Vagina (tissue), 2 donors: ENCODE measurements at regions not wholly inside any gene's neighbourhood (a gene's known extent, or its start where the extent isn't known, plus 50 kb on each side); places are given as distances from the start of the nearest gene placed in this dataset.

ENCODE experiments used
- POLR2A ChIP-seq, 2 donors: fragments of 450-650 bp; IDR thresholded peaks; one replicate each; pipeline ENCODE4 v1.6.1; 2017; ENCODE audit warnings: antibody characterized with exemption in 2 of 2, mild to moderate bottlenecking in 2 of 2, moderate library complexity in 2 of 2
- POLR2AphosphoS5 ChIP-seq, 2 donors: sonication (generic); formaldehyde crosslinking; IDR thresholded peaks; one replicate each; pipeline ENCODE4 v1.9.0; 2017; ENCODE audit warnings: antibody characterized with exemption in 2 of 2, mild to moderate bottlenecking in 2 of 2, low read depth in 1 of 2; ENCODE audit not compliant: insufficient read depth in 1 of 2
- TF ChIP-seq, protein P1 (sequence below), 3 experiments: fragments of 450-650 bp in 2 of 3; fragments of 200-600 bp in 1 of 3; sonication (generic) in 1 of 3; IDR thresholded peaks; one replicate each; pipeline ENCODE4 v1.5.1; 2017 to 2019; ENCODE audit warnings: antibody characterized with exemption in 3 of 3, mild to moderate bottlenecking in 2 of 3, moderate library complexity in 2 of 3

- TF ChIP-seq POLR2A (IDR thresholded peaks at IDR 0.05) = no peak
- TF ChIP-seq, protein P1, sequence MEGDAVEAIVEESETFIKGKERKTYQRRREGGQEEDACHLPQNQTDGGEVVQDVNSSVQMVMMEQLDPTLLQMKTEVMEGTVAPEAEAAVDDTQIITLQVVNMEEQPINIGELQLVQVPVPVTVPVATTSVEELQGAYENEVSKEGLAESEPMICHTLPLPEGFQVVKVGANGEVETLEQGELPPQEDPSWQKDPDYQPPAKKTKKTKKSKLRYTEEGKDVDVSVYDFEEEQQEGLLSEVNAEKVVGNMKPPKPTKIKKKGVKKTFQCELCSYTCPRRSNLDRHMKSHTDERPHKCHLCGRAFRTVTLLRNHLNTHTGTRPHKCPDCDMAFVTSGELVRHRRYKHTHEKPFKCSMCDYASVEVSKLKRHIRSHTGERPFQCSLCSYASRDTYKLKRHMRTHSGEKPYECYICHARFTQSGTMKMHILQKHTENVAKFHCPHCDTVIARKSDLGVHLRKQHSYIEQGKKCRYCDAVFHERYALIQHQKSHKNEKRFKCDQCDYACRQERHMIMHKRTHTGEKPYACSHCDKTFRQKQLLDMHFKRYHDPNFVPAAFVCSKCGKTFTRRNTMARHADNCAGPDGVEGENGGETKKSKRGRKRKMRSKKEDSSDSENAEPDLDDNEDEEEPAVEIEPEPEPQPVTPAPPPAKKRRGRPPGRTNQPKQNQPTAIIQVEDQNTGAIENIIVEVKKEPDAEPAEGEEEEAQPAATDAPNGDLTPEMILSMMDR (IDR thresholded peaks at IDR 0.05) = no peak
- no peak for TF ChIP-seq POLR2AphosphoS5 (IDR thresholded peaks at IDR 0.05; ENCODE audit: insufficient read depth in 1 of 2, low read depth in 1 of 2)
Measured at GRCh38 chr3:89714237-89714636, 606.8 kb downstream of the EPHA3 start.
